ENCODE measurements at regions not wholly inside any gene's neighbourhood (a gene's known extent, or its start where the extent isn't known, plus 50 kb on each side); places are given as distances from the start of the nearest gene placed in this dataset.
"Not testable (repeated sequence)": the region's sequence is repeated elsewhere in the genome, so short reads cannot be mapped to it uniquely, and the experiment has no call there.

DNA sequence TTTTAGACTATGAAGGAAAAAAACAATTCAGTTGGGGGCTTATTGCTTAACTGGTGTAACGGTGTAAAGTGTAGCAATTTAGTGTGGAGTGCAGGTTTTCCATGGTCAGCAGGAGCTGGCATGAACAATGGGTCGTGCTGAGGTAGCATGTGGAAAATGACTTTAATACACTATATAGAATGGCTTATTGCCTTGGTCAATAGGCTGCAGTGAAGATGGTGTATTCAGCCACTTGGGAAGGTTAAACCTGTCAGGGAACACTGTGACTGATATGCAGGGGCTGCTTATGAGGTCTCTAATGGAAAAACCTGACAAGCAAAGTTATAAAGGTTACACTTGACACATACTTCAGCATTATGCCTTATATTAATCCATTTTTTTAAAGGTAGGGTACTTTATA, 764.7 kb upstream of the ARRDC3 start:
- 65 to 80% methylated on average over 2 of the region's 2 CpGs for WGBS, 2 donors
- TF ChIP-seq, protein P1, sequence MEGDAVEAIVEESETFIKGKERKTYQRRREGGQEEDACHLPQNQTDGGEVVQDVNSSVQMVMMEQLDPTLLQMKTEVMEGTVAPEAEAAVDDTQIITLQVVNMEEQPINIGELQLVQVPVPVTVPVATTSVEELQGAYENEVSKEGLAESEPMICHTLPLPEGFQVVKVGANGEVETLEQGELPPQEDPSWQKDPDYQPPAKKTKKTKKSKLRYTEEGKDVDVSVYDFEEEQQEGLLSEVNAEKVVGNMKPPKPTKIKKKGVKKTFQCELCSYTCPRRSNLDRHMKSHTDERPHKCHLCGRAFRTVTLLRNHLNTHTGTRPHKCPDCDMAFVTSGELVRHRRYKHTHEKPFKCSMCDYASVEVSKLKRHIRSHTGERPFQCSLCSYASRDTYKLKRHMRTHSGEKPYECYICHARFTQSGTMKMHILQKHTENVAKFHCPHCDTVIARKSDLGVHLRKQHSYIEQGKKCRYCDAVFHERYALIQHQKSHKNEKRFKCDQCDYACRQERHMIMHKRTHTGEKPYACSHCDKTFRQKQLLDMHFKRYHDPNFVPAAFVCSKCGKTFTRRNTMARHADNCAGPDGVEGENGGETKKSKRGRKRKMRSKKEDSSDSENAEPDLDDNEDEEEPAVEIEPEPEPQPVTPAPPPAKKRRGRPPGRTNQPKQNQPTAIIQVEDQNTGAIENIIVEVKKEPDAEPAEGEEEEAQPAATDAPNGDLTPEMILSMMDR (IDR thresholded peaks at IDR 0.05): no peak
- intact Hi-C loops (cut with DNase I): no loop called here
- H3K9me3 ChIP-seq: no peaks in the 10 kb centered on the region
- no peak overlapping the region for H3K27ac ChIP-seq
- H3K36me3 ChIP-seq: no peaks in the 10 kb centered on the region
- DNase-seq (no peak), ATAC-seq (no peak)
- H3K27me3 ChIP-seq: no peaks in the 10 kb centered on the region
- no peak overlapping the region for H3K4me3 ChIP-seq
- H3K4me1 ChIP-seq: no peaks in the 10 kb centered on the region

DNA sequence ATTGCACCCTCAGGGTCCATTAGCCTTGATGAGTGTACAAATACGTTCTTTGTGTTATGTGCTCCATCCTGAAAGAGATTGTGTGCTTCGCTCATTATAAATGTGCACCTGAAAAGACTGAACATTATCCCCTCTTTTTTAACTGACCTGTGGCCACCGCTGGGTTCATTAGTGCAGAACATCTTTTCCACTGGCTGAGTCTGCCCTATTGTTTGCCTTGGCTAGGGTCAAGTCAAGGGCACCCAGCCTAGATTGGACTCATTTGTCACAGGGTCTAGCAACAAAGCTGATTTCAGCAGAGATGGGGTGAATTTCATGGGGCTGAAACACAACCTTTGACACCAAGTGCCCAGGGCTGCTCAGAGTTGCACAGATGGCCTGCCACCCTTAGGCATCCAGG, 764.1 kb upstream of the ARRDC3 start:
- H3K36me3 ChIP-seq: no peaks in the 10 kb centered on the region
- no peaks in the 10 kb centered on the region for H3K9me3 ChIP-seq
- intact Hi-C loops (cut with DNase I): no loop called here
- H3K27ac ChIP-seq: no peak overlapping the region
- no peak for ATAC-seq
- TF ChIP-seq, protein P1 (IDR thresholded peaks at IDR 0.05): no peak
- no peaks in the 10 kb centered on the region for H3K27me3 ChIP-seq
- DNase-seq: no peak
- WGBS, 2 donors: 80% methylated on average over 3 of the region's 3 CpGs
- no peaks in the 10 kb centered on the region for H3K4me1 ChIP-seq
- H3K4me3 ChIP-seq: no peak overlapping the region

DNA sequence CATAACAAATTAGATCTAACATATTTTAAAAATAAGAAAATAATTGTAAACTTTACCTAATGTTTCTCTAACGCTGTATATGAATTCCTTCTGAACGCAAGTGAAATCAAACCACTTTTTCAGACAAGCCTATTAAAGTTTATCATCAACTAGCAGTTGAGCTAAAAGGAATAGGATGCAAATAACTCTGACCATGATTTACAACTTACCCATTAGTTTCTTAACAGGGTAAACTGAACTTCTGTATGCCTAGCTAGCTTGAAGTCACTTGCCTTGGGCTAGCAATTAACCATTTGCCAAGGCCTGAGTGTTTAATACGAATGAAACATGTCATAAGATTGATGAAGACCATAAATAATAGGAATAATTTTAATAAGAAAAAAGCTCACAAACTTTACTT, 762.7 kb upstream of the ARRDC3 start:
- 88 to 89% methylated on average over 3 of the region's 3 CpGs for WGBS, 2 donors

DNA sequence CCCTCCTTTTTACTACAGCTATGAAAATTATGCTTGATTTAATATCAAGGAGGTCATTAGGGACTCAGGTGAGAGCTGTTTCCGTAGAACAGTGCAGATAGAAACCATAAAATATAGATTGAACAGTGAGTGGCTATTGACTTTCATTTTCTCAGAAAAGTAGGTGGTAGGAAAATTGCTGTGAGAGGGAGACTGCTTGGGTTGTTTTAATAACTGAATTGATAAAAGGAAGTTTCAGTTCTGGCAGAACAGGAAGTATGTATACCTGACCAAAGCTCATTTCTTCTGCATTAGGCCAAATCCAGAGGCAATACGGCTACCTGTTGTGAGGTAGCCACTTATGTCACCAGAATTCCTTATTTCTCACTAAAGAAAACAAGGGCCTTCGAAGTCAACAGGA, 761.7 kb upstream of the ARRDC3 start:
- DNase-seq (no peak), ATAC-seq (no peak)
- no peaks in the 10 kb centered on the region for H3K9me3 ChIP-seq
- WGBS, 2 donors: 76 to 79% methylated on average over 3 of the region's 3 CpGs
- TF ChIP-seq, protein P1 (IDR thresholded peaks at IDR 0.05): no peak
- H3K4me3 ChIP-seq: no peak overlapping the region
- intact Hi-C loops (cut with DNase I): no loop called here
- no peaks in the 10 kb centered on the region for H3K36me3 ChIP-seq
- no peaks in the 10 kb centered on the region for H3K27me3 ChIP-seq
- no peaks in the 10 kb centered on the region for H3K4me1 ChIP-seq
- H3K27ac ChIP-seq: no peak overlapping the region

More for the DNA sequence above, 762.7 kb upstream of the ARRDC3 start:
- Histone ChIP-seq H3K4me3 (no peak overlapping the region), H3K27me3 (no peaks in the 10 kb centered on the region), H3K36me3 (no peaks in the 10 kb centered on the region), H3K9me3 (no peaks in the 10 kb centered on the region), H3K27ac (no peak overlapping the region), H3K4me1 (no peaks in the 10 kb centered on the region)
- ATAC-seq (no peak), DNase-seq (no peak)
- intact Hi-C loops (cut with DNase I): no loop called here
- TF ChIP-seq, protein P1 (IDR thresholded peaks at IDR 0.05): no peak

DNA sequence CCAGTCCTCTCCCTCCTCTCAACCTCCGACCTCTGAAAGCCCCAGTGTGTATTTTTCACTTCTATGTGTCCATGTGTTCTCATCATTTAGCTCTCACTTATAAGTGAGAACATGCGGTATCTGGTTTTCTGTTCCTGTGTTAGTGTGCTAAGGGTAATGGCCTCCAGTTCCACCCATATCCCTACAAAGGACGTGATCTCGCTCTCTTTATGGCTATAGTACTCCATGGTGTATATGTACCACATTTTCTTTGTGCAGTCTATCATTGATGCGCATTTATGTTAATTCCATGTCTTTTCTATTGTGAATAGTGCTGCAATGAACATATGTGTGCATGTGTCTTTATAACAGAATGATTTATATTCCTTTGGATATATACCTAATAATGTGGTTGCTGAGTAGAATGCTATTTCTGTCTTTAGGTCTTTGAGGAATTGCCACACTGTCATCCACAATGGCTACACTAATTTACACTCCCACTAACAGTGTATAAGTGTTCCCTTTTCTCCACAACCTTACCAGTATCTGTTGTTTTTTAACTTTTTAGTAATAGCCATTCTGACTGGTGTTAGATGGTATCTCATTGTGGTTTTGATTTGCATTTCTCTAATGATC, 749.3 kb upstream of the ARRDC3 start:
- H3K27ac ChIP-seq; H3K4me1 ChIP-seq; DNase-seq; ATAC-seq; H3K4me3 ChIP-seq; H3K36me3 ChIP-seq; intact Hi-C loops (cut with DNase I); H3K27me3 ChIP-seq: not testable (repeated sequence)
- peaks cover 0 to 16% (median 0%) of the 10 kb centered on the region in 11 donors for H3K9me3 ChIP-seq
- 70 to 72% methylated on average over 5 of the region's 5 CpGs for WGBS, 2 donors

Measured in heart right ventricle (tissue), 16 donors.